Fibroblast of skin of scalp (primary cell): ENCODE measurements at regions not wholly inside any gene's neighbourhood (a gene's known extent, or its start where the extent isn't known, plus 50 kb on each side); places are given as distances from the start of the nearest gene placed in this dataset.
"Not testable (repeated sequence)": the region's sequence is repeated elsewhere in the genome, so short reads cannot be mapped to it uniquely, and the experiment has no call there.

Source experiments
- DNase-seq: peaks from one replicate; pipeline ENCODE4 v3.0.0-alpha.2; 2013

GRCh38 chr3:182413061-182413460 lies 380.2 kb upstream of the ATP11B start:
- no peak for DNase-seq

GRCh38 chr3:182413682-182414081 lies 379.6 kb upstream of the ATP11B start:
- no peak for DNase-seq

GRCh38 chr3:182414586-182414985 lies 378.7 kb upstream of the ATP11B start:
- peak; percentile 30 for DNase-seq

GRCh38 chr3:182420741-182421140 lies 372.6 kb upstream of the ATP11B start:
- no peak for DNase-seq

- no peak for DNase-seq
Measured at GRCh38 chr3:182424006-182424405, 369.3 kb upstream of the ATP11B start.

- not testable (repeated sequence) for DNase-seq
Measured at GRCh38 chr3:182425926-182426718, 367.2 kb upstream of the ATP11B start.

GRCh38 chr3:182431972-182432371 lies 361.3 kb upstream of the ATP11B start:
- DNase-seq: not testable (repeated sequence)

GRCh38 chr3:182435860-182436259 lies 357.4 kb upstream of the ATP11B start:
- DNase-seq: no peak

- no peak for DNase-seq
Measured at GRCh38 chr3:182436547-182436946, 356.8 kb upstream of the ATP11B start.

- DNase-seq: no peak
Measured at GRCh38 chr3:182438398-182438797, 354.9 kb upstream of the ATP11B start.

- no peak for DNase-seq
Measured at GRCh38 chr3:182440101-182440500, 353.2 kb upstream of the ATP11B start.

GRCh38 chr3:182445576-182445975 lies 347.7 kb upstream of the ATP11B start:
- DNase-seq: no peak

GRCh38 chr3:182450942-182451787 lies 342.1 kb upstream of the ATP11B start:
- no peak for DNase-seq

- DNase-seq: no peak
Measured at GRCh38 chr3:182451871-182452270, 341.4 kb upstream of the ATP11B start.

GRCh38 chr3:182455011-182455410 lies 338.3 kb upstream of the ATP11B start:
- no peak for DNase-seq

- no peak for DNase-seq
Measured at GRCh38 chr3:182460303-182460702, 333.0 kb upstream of the ATP11B start.

GRCh38 chr3:182462152-182462551 lies 331.2 kb upstream of the ATP11B start:
- DNase-seq: no peak

GRCh38 chr3:182464513-182465145 lies 328.7 kb upstream of the ATP11B start:
- DNase-seq: no peak

GRCh38 chr3:182465301-182466185 lies 327.8 kb upstream of the ATP11B start:
- DNase-seq: no peak

GRCh38 chr3:182469086-182469485 lies 324.2 kb upstream of the ATP11B start:
- DNase-seq: peak; percentile 67

GRCh38 chr3:182470187-182470586 lies 323.1 kb upstream of the ATP11B start:
- no peak for DNase-seq

- no peak for DNase-seq
Measured at GRCh38 chr3:182473191-182473710, 320.1 kb upstream of the ATP11B start.
